Thoracic aorta (tissue), 2 donors: ENCODE measurements at regions not wholly inside any gene's neighbourhood (a gene's known extent, or its start where the extent isn't known, plus 50 kb on each side); places are given as distances from the start of the nearest gene placed in this dataset.
A peak's percentile ranks its signal among the peaks of the same experiment; 100 is the strongest.

Experiments
- ATAC-seq: fragments of 150-250 bp; one replicate; pipeline ENCODE4 v1.8.0; 2017; ENCODE audit warnings: low read depth; ENCODE audit not compliant: insufficient number of reproducible peaks, low FRiP score
- DNase-seq: peaks from one replicate; pipeline ENCODE4 v3.0.0-alpha.2; 2020; ENCODE audit warnings: low spot score
- H3K27ac ChIP-seq, 2 donors: fragments of 200-600 bp; sonication (generic); 1 replicate in 1 of 2; 2 replicates in 1 of 2; pipeline ENCODE4 v1.5.1; 2016; ENCODE audit warnings: mild to moderate bottlenecking in 2 of 2, moderate library complexity in 2 of 2
- H3K27me3 ChIP-seq: fragments of 200-600 bp; sonication (generic); replicated peaks from 2 replicates; pipeline ENCODE4 v1.6.0; 2016; ENCODE audit warnings: mild to moderate bottlenecking; ENCODE audit not compliant: insufficient read depth
- H3K36me3 ChIP-seq: fragments of 200-600 bp; sonication (generic); one replicate; pipeline ENCODE4 v1.5.1; 2016
- H3K4me1 ChIP-seq, 2 donors: fragments of 200-600 bp; sonication (generic); 1 replicate in 1 of 2; 2 replicates in 1 of 2; pipeline versions ENCODE4 v1.5.1 to v1.6.0; 2016; ENCODE audit warnings: low read depth in 2 of 2, mild to moderate bottlenecking in 1 of 2; ENCODE audit not compliant: control insufficient read depth in 1 of 2
- H3K4me3 ChIP-seq: fragments of 200-600 bp; sonication (generic); 2 replicates; pipeline ENCODE4 v1.5.1; 2016; ENCODE audit warnings: mild to moderate bottlenecking
- H3K9me3 ChIP-seq: fragments of 200-600 bp; sonication (generic); 2 replicates; pipeline ENCODE4 v1.5.1; 2016
- TF ChIP-seq, protein P1 (sequence below): fragments of 200-600 bp; sonication (generic); IDR thresholded peaks from one replicate; pipeline ENCODE4 v1.5.1; 2019; ENCODE audit warnings: antibody characterized with exemption

DNA sequence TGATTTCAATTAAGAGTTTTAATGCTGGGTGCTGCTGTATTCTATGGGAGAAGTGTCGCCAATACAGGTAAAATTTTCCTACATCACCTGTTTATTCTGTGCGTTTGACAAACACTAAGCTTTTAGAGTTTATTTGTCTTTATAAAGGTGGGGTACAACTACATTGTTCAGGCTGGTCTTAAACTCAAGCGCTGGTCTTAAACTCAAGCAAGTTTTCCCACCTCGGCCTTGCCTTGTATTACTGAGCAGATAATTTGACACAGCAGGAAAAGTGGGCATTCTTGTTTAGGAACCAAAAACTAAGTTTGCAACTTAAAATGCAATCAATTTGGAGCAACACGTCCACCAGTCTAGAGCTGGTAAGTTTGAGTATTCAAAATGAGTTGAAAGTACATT is 112.9 kb upstream of the BTN3A2 start:
- Histone ChIP-seq H3K9me3 (no peaks in the 10 kb centered on the region), H3K27ac (peak overlapping the region; percentile 48 to 73), H3K36me3 (no peaks in the 10 kb centered on the region), H3K27me3 (no peaks in the 10 kb centered on the region), H3K4me3 (peak overlapping the region; percentile 75), H3K4me1 (peaks cover 0 to 6% of the 10 kb centered on the region in 2 donors)
- ATAC-seq = no peak
- TF ChIP-seq, protein P1, sequence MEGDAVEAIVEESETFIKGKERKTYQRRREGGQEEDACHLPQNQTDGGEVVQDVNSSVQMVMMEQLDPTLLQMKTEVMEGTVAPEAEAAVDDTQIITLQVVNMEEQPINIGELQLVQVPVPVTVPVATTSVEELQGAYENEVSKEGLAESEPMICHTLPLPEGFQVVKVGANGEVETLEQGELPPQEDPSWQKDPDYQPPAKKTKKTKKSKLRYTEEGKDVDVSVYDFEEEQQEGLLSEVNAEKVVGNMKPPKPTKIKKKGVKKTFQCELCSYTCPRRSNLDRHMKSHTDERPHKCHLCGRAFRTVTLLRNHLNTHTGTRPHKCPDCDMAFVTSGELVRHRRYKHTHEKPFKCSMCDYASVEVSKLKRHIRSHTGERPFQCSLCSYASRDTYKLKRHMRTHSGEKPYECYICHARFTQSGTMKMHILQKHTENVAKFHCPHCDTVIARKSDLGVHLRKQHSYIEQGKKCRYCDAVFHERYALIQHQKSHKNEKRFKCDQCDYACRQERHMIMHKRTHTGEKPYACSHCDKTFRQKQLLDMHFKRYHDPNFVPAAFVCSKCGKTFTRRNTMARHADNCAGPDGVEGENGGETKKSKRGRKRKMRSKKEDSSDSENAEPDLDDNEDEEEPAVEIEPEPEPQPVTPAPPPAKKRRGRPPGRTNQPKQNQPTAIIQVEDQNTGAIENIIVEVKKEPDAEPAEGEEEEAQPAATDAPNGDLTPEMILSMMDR = no peak
- no peak for DNase-seq

DNA sequence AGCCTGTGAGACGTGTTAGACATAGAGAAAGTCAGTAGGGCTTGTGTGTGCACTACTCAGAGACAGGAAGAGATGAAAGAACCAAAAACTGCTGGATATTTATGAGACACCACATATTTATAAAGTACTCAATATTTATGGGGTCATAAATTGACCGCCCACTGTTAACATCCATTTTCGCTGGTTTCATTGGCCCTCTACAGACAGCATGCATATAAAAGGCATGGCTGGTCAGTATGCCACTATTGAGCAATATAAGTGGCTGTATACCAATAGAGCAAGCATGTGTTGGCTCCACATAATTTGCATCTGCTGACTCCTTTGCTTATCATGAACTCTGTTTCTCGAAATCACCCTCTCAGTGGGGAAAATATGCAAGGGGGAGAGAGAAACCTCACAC is 110.3 kb upstream of the BTN3A2 start:
- H3K27ac ChIP-seq = no peak overlapping the region
- ATAC-seq = no peak
- no peaks in the 10 kb centered on the region for H3K9me3 ChIP-seq
- no peaks in the 10 kb centered on the region for H3K27me3 ChIP-seq
- TF ChIP-seq, protein P1 = no peak
- H3K4me1 ChIP-seq = peaks cover 0 to 6% of the 10 kb centered on the region in 2 donors
- H3K36me3 ChIP-seq = no peaks in the 10 kb centered on the region
- no peak for DNase-seq
- no peak overlapping the region for H3K4me3 ChIP-seq

DNA sequence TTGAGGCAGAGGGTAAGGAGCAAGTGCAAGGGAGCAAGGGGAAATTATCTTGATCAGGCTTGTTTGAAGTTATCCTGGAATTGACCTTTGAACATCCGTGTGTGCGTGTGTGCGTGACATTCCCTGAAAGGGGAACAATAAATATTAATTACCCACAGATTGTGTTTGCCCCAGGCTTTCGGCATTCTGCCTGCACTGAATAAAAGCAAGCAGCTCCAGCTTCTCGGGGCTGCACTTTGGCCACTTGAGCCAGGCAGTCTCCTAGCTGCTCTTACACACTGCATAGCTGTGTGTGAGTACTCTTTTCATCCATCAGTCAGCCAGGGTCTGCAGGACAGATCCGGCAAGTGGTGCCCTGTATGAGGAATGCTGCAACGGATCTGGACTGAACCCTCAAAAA is 107.7 kb upstream of the BTN3A2 start:
- Histone ChIP-seq H3K27me3 (no peaks in the 10 kb centered on the region), H3K27ac (no peak overlapping the region), H3K36me3 (no peaks in the 10 kb centered on the region), H3K9me3 (no peaks in the 10 kb centered on the region), H3K4me3 (no peak overlapping the region), H3K4me1 (peaks cover 0 to 1% of the 10 kb centered on the region in 2 donors)
- DNase-seq = no peak
- ATAC-seq = no peak
- TF ChIP-seq, protein P1 = no peak

DNA sequence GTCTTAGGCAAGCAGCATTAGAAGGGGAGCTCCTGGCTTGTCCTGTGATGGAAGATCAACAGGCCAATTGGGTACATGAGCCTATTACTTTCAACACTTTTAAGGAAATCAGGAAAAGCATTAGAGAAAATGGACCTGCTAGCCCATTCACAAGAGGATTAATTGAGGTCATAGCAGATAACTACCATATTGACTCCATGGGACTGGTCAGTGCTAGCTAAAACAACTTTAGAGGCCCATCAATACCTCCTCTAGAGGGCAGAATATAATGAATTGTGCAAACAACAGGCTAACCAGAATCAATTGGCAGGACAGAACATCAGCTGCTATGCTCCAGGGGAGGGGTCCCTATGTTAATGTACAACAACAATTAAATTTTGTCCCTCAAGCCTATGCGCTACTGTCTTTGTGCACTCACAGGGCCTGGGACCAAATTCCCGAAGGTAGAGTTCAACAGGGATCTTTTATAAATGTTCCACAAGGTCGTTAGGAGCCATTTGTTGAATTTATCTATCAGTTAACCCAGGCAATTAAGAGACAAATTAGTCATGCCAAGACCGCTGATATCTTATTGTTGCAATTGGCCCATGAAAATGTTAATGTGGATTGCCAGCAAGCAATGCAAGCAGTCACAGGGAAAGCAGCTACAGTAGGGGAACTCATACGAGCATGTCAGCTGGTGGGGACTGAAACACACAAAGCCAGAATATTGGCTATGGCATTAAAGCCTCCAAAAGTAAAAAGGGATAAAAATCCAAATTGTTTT is 106.6 kb upstream of the BTN3A2 start:
- DNase-seq (no peak), ATAC-seq (no peak)
- TF ChIP-seq, protein P1 = no peak
- no peaks in the 10 kb centered on the region for H3K9me3 ChIP-seq
- no peaks in the 10 kb centered on the region for H3K27me3 ChIP-seq
- no peaks in the 10 kb centered on the region for H3K4me1 ChIP-seq
- H3K27ac ChIP-seq = no peak overlapping the region
- H3K4me3 ChIP-seq = no peak overlapping the region
- H3K36me3 ChIP-seq = no peaks in the 10 kb centered on the region

DNA sequence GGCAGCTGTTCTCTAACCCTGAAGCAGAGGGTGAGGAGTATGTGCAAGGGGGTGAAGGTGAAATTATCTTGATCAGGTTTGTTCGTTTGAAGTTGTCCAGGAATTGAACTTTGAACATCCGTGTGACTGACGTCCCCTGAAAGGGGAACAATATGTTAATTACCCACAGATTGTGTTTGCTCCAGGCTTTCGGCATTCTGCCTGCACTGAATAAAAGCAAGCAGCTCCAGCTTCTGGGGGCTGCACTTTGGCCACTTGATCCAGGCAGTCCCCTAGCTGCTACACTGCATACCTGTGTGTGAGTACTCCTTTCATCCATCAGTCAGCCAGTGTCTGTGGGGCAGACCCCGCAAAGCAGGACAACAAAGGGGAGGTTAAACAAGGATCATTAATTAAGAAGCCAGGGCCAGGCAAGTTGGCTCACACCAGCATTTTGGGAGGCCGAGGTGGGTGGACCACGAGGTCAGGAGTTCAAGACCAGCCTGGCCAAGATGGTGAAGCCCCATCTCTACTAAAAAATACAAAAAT is 104.8 kb upstream of the BTN3A2 start:
- DNase-seq (no peak), ATAC-seq (no peak)
- Histone ChIP-seq H3K27me3 (no peaks in the 10 kb centered on the region), H3K4me1 (no peaks in the 10 kb centered on the region), H3K27ac (no peak overlapping the region), H3K9me3 (no peaks in the 10 kb centered on the region), H3K4me3 (no peak overlapping the region), H3K36me3 (no peaks in the 10 kb centered on the region)
- TF ChIP-seq, protein P1 = no peak
